Gastroesophageal sphincter (tissue), 3 donors: ENCODE measurements at regions not wholly inside any gene's neighbourhood (a gene's known extent, or its start where the extent isn't known, plus 50 kb on each side); places are given as distances from the start of the nearest gene placed in this dataset.
"Not testable (repeated sequence)": the region's sequence is repeated elsewhere in the genome, so short reads cannot be mapped to it uniquely, and the experiment has no call there.

Source experiments
- CTCF ChIP-seq, 4 experiments: fragments of 200-600 bp in 2 of 4; fragments of 450-650 bp in 2 of 4; sonication (generic) in 1 of 4; IDR thresholded peaks; one replicate each; pipeline ENCODE4 v1.5.1; 2017 to 2019; ENCODE audit warnings: antibody characterized with exemption in 4 of 4, mild to moderate bottlenecking in 2 of 4, moderate library complexity in 2 of 4
- EP300 ChIP-seq: sonication (generic); formaldehyde crosslinking; IDR thresholded peaks from one replicate; pipeline ENCODE4 v1.6.1; 2017; ENCODE audit warnings: antibody characterized with exemption, mild to moderate bottlenecking
- POLR2A ChIP-seq, 2 donors: fragments of 450-650 bp; IDR thresholded peaks; one replicate each; pipeline ENCODE4 v1.6.1; 2017; ENCODE audit warnings: antibody characterized with exemption in 2 of 2, mild to moderate bottlenecking in 2 of 2, moderate library complexity in 1 of 2
- POLR2AphosphoS5 ChIP-seq: sonication (generic); formaldehyde crosslinking; IDR thresholded peaks from one replicate; pipeline ENCODE4 v1.6.1; 2017; ENCODE audit warnings: antibody characterized with exemption

- not testable (repeated sequence) for TF ChIP-seq CTCF (IDR thresholded peaks at IDR 0.05); POLR2A (IDR thresholded peaks at IDR 0.05); POLR2AphosphoS5; EP300
Measured at GRCh38 chr5:34193804-34194203, 150.8 kb upstream of the C1QTNF3 start.
